ENCODE measurements at regions not wholly inside any gene's neighbourhood (a gene's known extent, or its start where the extent isn't known, plus 50 kb on each side); places are given as distances from the start of the nearest gene placed in this dataset.
"Not testable (repeated sequence)": the region's sequence is repeated elsewhere in the genome, so short reads cannot be mapped to it uniquely, and the experiment has no call there.

DNA sequence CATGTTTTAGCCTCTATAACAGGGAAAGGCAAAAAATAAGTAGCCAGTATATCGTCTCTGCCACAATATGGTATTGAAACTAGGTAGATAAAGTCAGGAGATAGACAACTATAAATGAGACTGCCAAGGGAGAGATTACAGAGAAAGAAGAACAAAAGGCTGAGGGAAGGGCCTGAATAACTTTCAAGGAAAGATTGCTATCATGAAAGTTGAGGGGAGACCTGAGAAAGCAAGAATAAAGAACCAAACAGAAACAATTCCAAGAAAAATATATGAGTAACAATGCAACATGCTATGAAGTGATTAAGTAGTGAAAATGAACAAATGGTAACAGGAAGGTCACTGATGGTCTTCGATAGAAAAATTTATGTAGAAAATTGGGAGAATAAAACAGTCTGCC is 690.1 kb downstream of the METTL15 start:
- no peaks in the 10 kb centered on the region for H3K27me3 ChIP-seq (ENCODE audit: control insufficient read depth in 3 of 3, insufficient read depth in 3 of 3, low read length in 3 of 3)
- no peak overlapping the region for H3K27ac ChIP-seq (ENCODE audit: low read depth, low read length)
- H3K9me3 ChIP-seq (ENCODE audit: control insufficient read depth in 3 of 3, low read length in 3 of 3), result no peaks in the 10 kb centered on the region
- no peak overlapping the region for H3K4me3 ChIP-seq (ENCODE audit: low read length in 3 of 3)
- H3K4me1 ChIP-seq (ENCODE audit: control insufficient read depth in 3 of 3, insufficient read depth in 3 of 3, low read length in 3 of 3), result no peaks in the 10 kb centered on the region
- no peak overlapping the region for H3K9ac ChIP-seq (ENCODE audit: low read depth in 1 of 3, low read length in 3 of 3)
- H3K36me3 ChIP-seq (ENCODE audit: control insufficient read depth in 3 of 3, insufficient read depth in 3 of 3, low read length in 3 of 3), result no peaks in the 10 kb centered on the region

DNA sequence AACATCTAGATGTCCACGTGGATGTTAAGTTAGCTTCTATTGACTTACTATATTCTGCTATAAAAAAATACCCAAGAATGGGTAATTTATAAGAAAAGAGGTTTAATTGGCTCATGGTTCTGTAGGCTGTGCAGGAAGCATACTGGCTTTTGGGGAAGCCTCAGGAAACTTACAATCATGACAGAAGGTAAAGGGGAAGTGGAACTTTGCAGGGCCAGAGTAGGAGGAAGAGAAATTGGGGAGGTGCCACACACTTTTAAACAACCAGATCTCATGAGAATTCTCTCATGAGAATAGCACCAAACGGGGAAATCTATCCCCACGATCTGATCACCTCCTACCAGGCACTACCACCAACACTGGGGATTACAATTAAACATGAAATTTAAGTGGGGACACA is 689.3 kb downstream of the METTL15 start:
- H3K27ac ChIP-seq (ENCODE audit: low read depth, low read length), result no peak overlapping the region
- no peak overlapping the region for H3K4me3 ChIP-seq (ENCODE audit: low read length in 3 of 3)

DNA sequence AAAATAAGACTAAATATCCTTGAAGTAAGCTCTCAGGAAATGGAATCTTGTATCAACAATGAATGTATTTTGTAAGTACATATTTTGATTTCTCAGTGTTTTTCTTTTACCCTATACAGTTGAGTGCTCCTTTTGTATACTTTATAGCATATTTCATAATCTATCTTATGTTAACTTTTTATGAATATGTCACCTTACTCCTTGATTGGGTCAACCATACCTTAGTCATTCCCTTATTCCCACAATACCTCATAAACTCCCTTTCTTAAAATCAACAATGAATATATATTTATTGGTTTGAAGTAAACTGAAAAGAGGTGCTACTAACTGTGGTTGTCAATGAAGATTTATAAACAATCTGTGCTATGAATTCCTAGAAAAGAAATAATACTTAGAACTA is 686.2 kb downstream of the METTL15 start:
- no peak overlapping the region for H3K27ac ChIP-seq (ENCODE audit: low read depth, low read length)
- no peak overlapping the region for H3K9ac ChIP-seq (ENCODE audit: low read depth in 1 of 3, low read length in 3 of 3)
- H3K36me3 ChIP-seq (ENCODE audit: control insufficient read depth in 3 of 3, insufficient read depth in 3 of 3, low read length in 3 of 3), result no peaks in the 10 kb centered on the region
- no peaks in the 10 kb centered on the region for H3K4me1 ChIP-seq (ENCODE audit: control insufficient read depth in 3 of 3, insufficient read depth in 3 of 3, low read length in 3 of 3)
- H3K4me3 ChIP-seq (ENCODE audit: low read length in 3 of 3), result no peak overlapping the region
- H3K27me3 ChIP-seq (ENCODE audit: control insufficient read depth in 3 of 3, insufficient read depth in 3 of 3, low read length in 3 of 3), result no peaks in the 10 kb centered on the region
- no peaks in the 10 kb centered on the region for H3K9me3 ChIP-seq (ENCODE audit: control insufficient read depth in 3 of 3, low read length in 3 of 3)

More for the DNA sequence above, 689.3 kb downstream of the METTL15 start:
- no peaks in the 10 kb centered on the region for H3K27me3 ChIP-seq (ENCODE audit: control insufficient read depth in 3 of 3, insufficient read depth in 3 of 3, low read length in 3 of 3)
- no peaks in the 10 kb centered on the region for H3K4me1 ChIP-seq (ENCODE audit: control insufficient read depth in 3 of 3, insufficient read depth in 3 of 3, low read length in 3 of 3)
- H3K36me3 ChIP-seq (ENCODE audit: control insufficient read depth in 3 of 3, insufficient read depth in 3 of 3, low read length in 3 of 3), result no peaks in the 10 kb centered on the region
- H3K9me3 ChIP-seq (ENCODE audit: control insufficient read depth in 3 of 3, low read length in 3 of 3), result no peaks in the 10 kb centered on the region
- no peak overlapping the region for H3K9ac ChIP-seq (ENCODE audit: low read depth in 1 of 3, low read length in 3 of 3)

DNA sequence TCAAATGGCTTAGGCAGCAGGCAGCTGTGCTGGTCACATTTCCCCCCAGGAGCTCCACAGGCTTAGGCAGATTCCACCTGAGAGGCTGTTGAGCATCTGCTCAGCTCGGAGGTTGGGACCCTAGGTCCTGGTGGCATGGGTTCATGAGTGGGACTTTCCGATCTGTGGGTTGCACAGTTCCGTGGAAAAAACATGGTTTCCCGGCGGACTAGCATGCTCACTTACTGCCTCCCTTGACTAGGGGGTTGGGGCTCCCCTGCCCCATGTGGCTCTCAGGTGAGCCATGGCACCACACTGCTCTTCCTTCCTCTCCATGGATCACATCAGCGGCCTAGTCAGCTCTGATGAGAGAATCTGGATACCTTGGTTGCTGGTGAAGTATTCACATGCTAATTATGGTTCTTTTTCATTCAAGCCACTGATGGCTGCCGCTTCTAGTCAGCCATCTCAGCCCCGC is 685.1 kb downstream of the METTL15 start:
- no peaks in the 10 kb centered on the region for H3K27me3 ChIP-seq (ENCODE audit: control insufficient read depth in 3 of 3, insufficient read depth in 3 of 3, low read length in 3 of 3)
- H3K36me3 ChIP-seq (ENCODE audit: control insufficient read depth in 3 of 3, insufficient read depth in 3 of 3, low read length in 3 of 3), result no peaks in the 10 kb centered on the region
- no peak overlapping the region for H3K27ac ChIP-seq (ENCODE audit: low read depth, low read length)
- H3K9ac ChIP-seq (ENCODE audit: low read depth in 1 of 3, low read length in 3 of 3), result no peak overlapping the region
- no peaks in the 10 kb centered on the region for H3K9me3 ChIP-seq (ENCODE audit: control insufficient read depth in 3 of 3, low read length in 3 of 3)
- no peaks in the 10 kb centered on the region for H3K4me1 ChIP-seq (ENCODE audit: control insufficient read depth in 3 of 3, insufficient read depth in 3 of 3, low read length in 3 of 3)
- no peak overlapping the region for H3K4me3 ChIP-seq (ENCODE audit: low read length in 3 of 3)

DNA sequence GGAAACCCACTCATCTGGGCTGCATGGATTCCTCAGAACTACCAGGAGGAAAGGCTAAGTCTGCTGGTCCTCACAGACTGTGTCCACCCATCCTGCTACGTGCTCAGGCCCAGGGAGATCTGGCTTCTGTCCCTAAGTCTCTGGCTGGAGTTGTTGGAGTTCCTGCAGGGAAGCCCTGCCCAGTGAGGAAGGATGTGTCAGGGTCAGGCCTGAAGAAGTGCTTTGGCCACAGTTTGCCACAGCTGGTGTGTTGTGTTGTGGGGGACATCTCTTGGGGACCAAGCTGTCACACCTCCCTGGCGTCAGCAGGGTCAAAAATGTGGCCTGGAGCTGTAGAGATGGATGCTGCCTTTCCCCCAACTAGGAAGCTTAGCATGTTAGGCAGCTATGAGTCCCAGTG is 684.7 kb downstream of the METTL15 start:
- Histone ChIP-seq H3K4me3 (ENCODE audit: low read length in 3 of 3) (no peak overlapping the region), H3K9ac (ENCODE audit: low read depth in 1 of 3, low read length in 3 of 3) (no peak overlapping the region), H3K9me3 (ENCODE audit: control insufficient read depth in 3 of 3, low read length in 3 of 3) (no peaks in the 10 kb centered on the region), H3K27me3 (ENCODE audit: control insufficient read depth in 3 of 3, insufficient read depth in 3 of 3, low read length in 3 of 3) (no peaks in the 10 kb centered on the region), H3K4me1 (ENCODE audit: control insufficient read depth in 3 of 3, insufficient read depth in 3 of 3, low read length in 3 of 3) (no peaks in the 10 kb centered on the region), H3K36me3 (ENCODE audit: control insufficient read depth in 3 of 3, insufficient read depth in 3 of 3, low read length in 3 of 3) (no peaks in the 10 kb centered on the region), H3K27ac (ENCODE audit: low read depth, low read length) (no peak overlapping the region)

DNA sequence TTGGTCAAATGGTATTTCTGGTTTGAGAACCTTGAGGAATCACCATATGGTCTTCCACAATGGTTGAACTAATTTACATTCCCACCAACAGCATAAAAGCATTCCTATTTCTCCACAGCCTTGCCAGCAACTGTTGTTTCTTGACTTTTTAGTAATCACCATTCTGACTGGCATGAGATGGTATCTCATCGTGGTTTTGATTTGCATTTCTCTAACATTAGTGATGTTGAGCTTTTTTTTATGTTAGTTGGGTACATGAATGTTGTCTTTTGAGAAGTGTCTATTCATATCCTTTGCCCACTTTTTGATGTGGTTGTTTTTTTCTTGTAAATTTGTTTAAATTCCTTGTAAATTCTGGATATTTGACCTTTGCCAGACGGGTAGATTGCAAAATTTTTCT is 679.7 kb downstream of the METTL15 start:
- not testable (repeated sequence) for H3K4me1 ChIP-seq (ENCODE audit: control insufficient read depth in 3 of 3, insufficient read depth in 3 of 3, low read length in 3 of 3); H3K4me3 ChIP-seq (ENCODE audit: low read length in 3 of 3); H3K36me3 ChIP-seq (ENCODE audit: control insufficient read depth in 3 of 3, insufficient read depth in 3 of 3, low read length in 3 of 3); H3K27ac ChIP-seq (ENCODE audit: low read depth, low read length); H3K27me3 ChIP-seq (ENCODE audit: control insufficient read depth in 3 of 3, insufficient read depth in 3 of 3, low read length in 3 of 3); H3K9ac ChIP-seq (ENCODE audit: low read depth in 1 of 3, low read length in 3 of 3); H3K9me3 ChIP-seq (ENCODE audit: control insufficient read depth in 3 of 3, low read length in 3 of 3)

DNA sequence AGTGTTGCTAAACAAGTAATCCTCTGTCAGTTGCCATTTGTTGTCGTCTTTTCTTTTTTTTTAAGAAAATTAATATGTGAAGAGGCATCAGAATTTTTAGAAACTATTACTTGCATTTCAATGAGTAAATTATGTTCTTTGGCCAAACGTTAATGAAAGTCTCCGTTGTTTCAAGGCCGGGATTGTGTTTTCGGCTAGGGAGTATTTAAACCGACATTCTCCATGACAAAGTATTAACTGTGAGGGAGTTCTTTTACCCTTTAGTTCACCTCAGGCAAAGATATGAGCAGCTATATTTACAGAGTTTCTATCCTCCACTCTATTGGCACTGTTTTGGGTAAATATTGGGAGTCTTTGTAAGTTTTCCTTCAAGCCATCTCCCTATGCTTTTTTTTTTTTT is 668.9 kb downstream of the METTL15 start:
- peaks cover 0 to 6% (median 3%) of the 10 kb centered on the region in 3 donors for H3K9me3 ChIP-seq (ENCODE audit: control insufficient read depth in 3 of 3, low read length in 3 of 3)
- no peak overlapping the region for H3K9ac ChIP-seq (ENCODE audit: low read depth in 1 of 3, low read length in 3 of 3)
- H3K4me3 ChIP-seq (ENCODE audit: low read length in 3 of 3), result no peak overlapping the region
- H3K36me3 ChIP-seq (ENCODE audit: control insufficient read depth in 3 of 3, insufficient read depth in 3 of 3, low read length in 3 of 3), result no peaks in the 10 kb centered on the region
- no peaks in the 10 kb centered on the region for H3K27me3 ChIP-seq (ENCODE audit: control insufficient read depth in 3 of 3, insufficient read depth in 3 of 3, low read length in 3 of 3)
- H3K4me1 ChIP-seq (ENCODE audit: control insufficient read depth in 3 of 3, insufficient read depth in 3 of 3, low read length in 3 of 3), result no peaks in the 10 kb centered on the region
- no peak overlapping the region for H3K27ac ChIP-seq (ENCODE audit: low read depth, low read length)

DNA sequence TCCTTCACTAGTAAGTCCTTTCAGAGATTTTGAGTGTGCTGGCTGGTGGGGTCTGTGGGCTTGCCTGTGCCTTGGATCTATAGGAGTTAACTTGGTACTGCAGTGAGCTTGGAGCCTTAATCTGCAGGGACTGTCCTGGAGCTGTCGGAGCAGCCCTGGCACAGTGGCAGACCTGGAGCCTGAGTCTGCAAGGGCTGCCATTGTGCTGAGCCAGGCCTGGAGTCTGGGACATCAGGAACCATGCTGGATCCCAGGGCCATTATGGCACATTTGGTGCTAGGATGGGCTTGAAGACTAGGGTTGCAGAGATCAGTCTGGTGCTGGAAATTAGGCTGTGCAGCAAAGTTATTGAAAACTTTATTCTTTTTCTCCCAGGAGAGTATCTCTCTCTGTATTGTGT is 665.4 kb downstream of the METTL15 start:
- H3K4me3 ChIP-seq (ENCODE audit: low read length in 3 of 3), result no peak overlapping the region
- H3K27ac ChIP-seq (ENCODE audit: low read depth, low read length), result no peak overlapping the region
- no peaks in the 10 kb centered on the region for H3K27me3 ChIP-seq (ENCODE audit: control insufficient read depth in 3 of 3, insufficient read depth in 3 of 3, low read length in 3 of 3)
- H3K9me3 ChIP-seq (ENCODE audit: control insufficient read depth in 3 of 3, low read length in 3 of 3), result peaks cover 0 to 3% (median 3%) of the 10 kb centered on the region in 3 donors
- no peak overlapping the region for H3K9ac ChIP-seq (ENCODE audit: low read depth in 1 of 3, low read length in 3 of 3)
- no peaks in the 10 kb centered on the region for H3K4me1 ChIP-seq (ENCODE audit: control insufficient read depth in 3 of 3, insufficient read depth in 3 of 3, low read length in 3 of 3)
- H3K36me3 ChIP-seq (ENCODE audit: control insufficient read depth in 3 of 3, insufficient read depth in 3 of 3, low read length in 3 of 3), result no peaks in the 10 kb centered on the region

DNA sequence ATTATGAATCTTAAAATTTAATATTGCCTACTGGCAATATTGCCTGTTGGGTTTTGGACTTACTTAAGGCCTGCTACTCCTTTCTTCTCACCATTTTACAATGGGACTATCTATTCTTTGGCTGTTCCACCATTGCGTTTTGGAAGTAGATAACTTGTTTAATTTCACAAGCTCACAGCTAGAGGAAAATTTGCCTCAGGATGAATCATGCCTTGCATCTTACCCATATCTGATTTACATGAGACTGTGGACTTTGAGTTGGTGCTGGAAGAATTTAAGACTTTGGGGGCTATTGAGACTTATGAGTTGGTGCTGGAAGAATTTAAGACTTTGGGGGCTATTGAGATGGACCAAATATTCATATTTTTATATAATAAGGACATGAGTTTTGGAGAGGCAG is 662.6 kb downstream of the METTL15 start:
- no peaks in the 10 kb centered on the region for H3K36me3 ChIP-seq (ENCODE audit: control insufficient read depth in 3 of 3, insufficient read depth in 3 of 3, low read length in 3 of 3)
- no peaks in the 10 kb centered on the region for H3K4me1 ChIP-seq (ENCODE audit: control insufficient read depth in 3 of 3, insufficient read depth in 3 of 3, low read length in 3 of 3)
- H3K27ac ChIP-seq (ENCODE audit: low read depth, low read length), result no peak overlapping the region
- H3K4me3 ChIP-seq (ENCODE audit: low read length in 3 of 3), result no peak overlapping the region
- H3K9me3 ChIP-seq (ENCODE audit: control insufficient read depth in 3 of 3, low read length in 3 of 3), result peaks cover 0 to 3% (median 3%) of the 10 kb centered on the region in 3 donors
- no peak overlapping the region for H3K9ac ChIP-seq (ENCODE audit: low read depth in 1 of 3, low read length in 3 of 3)
- no peaks in the 10 kb centered on the region for H3K27me3 ChIP-seq (ENCODE audit: control insufficient read depth in 3 of 3, insufficient read depth in 3 of 3, low read length in 3 of 3)

DNA sequence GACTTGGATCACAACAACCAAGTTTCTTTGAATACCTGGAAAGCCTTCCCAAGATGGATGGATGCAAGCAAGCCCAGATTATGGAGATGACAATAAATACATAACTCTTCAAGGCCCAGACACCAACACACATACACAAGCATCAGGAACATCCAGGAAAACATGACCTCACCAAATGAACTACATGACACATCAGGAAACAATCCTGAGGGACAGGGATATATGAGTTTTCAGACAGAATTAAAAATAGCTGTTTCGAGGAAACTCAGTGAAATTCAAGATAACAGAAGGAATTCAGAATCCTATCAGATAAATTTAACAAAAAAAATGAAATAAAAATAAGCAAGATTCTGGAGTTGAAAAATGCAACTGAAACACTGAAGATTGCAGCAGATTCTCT is 659.4 kb downstream of the METTL15 start:
- Histone ChIP-seq H3K9me3 (ENCODE audit: control insufficient read depth in 3 of 3, low read length in 3 of 3) (no peaks in the 10 kb centered on the region), H3K27me3 (ENCODE audit: control insufficient read depth in 3 of 3, insufficient read depth in 3 of 3, low read length in 3 of 3) (no peaks in the 10 kb centered on the region), H3K4me1 (ENCODE audit: control insufficient read depth in 3 of 3, insufficient read depth in 3 of 3, low read length in 3 of 3) (no peaks in the 10 kb centered on the region), H3K4me3 (ENCODE audit: low read length in 3 of 3) (no peak overlapping the region), H3K27ac (ENCODE audit: low read depth, low read length) (no peak overlapping the region), H3K36me3 (ENCODE audit: control insufficient read depth in 3 of 3, insufficient read depth in 3 of 3, low read length in 3 of 3) (no peaks in the 10 kb centered on the region), H3K9ac (ENCODE audit: low read depth in 1 of 3, low read length in 3 of 3) (no peak overlapping the region)

DNA sequence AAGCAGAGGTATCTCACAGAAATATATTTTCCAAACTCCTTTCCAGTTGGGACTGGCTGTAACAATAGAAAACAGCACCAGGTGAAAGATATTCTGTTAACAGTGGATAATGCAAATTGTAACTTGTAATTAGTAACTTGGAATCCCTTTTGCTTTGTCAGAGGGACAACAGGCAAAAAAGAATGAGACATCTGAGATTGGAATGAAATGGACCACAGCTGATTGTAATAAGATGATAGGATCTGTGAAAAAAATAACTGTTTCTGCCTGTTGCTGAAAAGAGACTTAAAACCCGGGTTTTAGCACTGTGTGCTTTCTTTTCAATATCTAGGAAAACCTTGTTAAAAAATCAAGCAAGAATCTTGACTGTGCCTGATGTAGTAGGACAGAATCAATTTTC is 655.7 kb downstream of the METTL15 start:
- Histone ChIP-seq H3K4me1 (ENCODE audit: control insufficient read depth in 3 of 3, insufficient read depth in 3 of 3, low read length in 3 of 3) (no peaks in the 10 kb centered on the region), H3K27ac (ENCODE audit: low read depth, low read length) (no peak overlapping the region), H3K27me3 (ENCODE audit: control insufficient read depth in 3 of 3, insufficient read depth in 3 of 3, low read length in 3 of 3) (no peaks in the 10 kb centered on the region), H3K36me3 (ENCODE audit: control insufficient read depth in 3 of 3, insufficient read depth in 3 of 3, low read length in 3 of 3) (no peaks in the 10 kb centered on the region), H3K4me3 (ENCODE audit: low read length in 3 of 3) (no peak overlapping the region), H3K9ac (ENCODE audit: low read depth in 1 of 3, low read length in 3 of 3) (no peak overlapping the region), H3K9me3 (ENCODE audit: control insufficient read depth in 3 of 3, low read length in 3 of 3) (no peaks in the 10 kb centered on the region)
